ENCODE measurements at regions not wholly inside any gene's neighbourhood (a gene's known extent, or its start where the extent isn't known, plus 50 kb on each side); places are given as distances from the start of the nearest gene placed in this dataset.

- Mint-ChIP-seq H3K27ac (no peak overlapping the region), H3K36me3 (ENCODE audit: low read depth) (no peaks in the 10 kb centered on the region), H3K9me3 (peaks cover 5% of the 10 kb centered on the region), H3K4me1 (ENCODE audit: low read depth) (no peaks in the 10 kb centered on the region), H3K27me3 (ENCODE audit: low read depth) (no peaks in the 10 kb centered on the region), H3K4me3 (no peak overlapping the region)
- DNase-seq = no peak
- CTCF ChIA-PET = no interaction called here
- intact Hi-C loops (cut with micrococcal nuclease) = no loop called here
Measured at GRCh38 chr13:68185444-68186141, 955.5 kb upstream of the PCDH9 start.

GRCh38 chr13:68176475-68176874, 946.3 kb upstream of the PCDH9 start:
- intact Hi-C loops (cut with micrococcal nuclease) = no loop called here
- Mint-ChIP-seq H3K27me3 (ENCODE audit: low read depth) (no peaks in the 10 kb centered on the region), H3K4me1 (ENCODE audit: low read depth) (no peaks in the 10 kb centered on the region), H3K4me3 (no peak overlapping the region), H3K9me3 (peaks cover 10% of the 10 kb centered on the region), H3K27ac (no peak overlapping the region), H3K36me3 (ENCODE audit: low read depth) (no peaks in the 10 kb centered on the region)
- CTCF ChIA-PET = interaction anchor here (0.7 kb wide), 1 partner anchor 62 kb away, joined by 3 read pairs; no protein-coding TSS in a partner anchor
- DNase-seq = no peak

DNA sequence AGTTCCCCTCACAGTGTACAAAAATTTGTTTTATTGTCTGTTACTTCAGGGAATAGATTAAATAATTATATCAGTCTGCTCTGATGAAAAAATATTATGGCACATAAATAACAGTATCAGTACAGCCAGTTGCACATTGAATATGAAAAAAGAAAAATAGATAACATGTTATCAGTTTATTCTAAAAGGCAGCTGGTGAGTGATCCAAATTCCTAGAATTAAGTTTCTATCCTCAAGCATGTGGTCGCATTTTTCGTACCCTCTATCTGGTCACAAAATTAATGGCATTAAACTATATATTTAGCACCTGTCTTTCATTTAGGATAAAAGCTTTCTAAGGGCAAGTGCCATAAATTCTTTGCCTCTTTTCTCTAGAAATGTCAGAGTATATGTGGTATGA, 944.8 kb upstream of the PCDH9 start:
- Mint-ChIP-seq H3K4me1 (ENCODE audit: low read depth) (no peaks in the 10 kb centered on the region), H3K36me3 (ENCODE audit: low read depth) (no peaks in the 10 kb centered on the region), H3K9me3 (peaks cover 10% of the 10 kb centered on the region), H3K27me3 (ENCODE audit: low read depth) (no peaks in the 10 kb centered on the region), H3K27ac (no peak overlapping the region), H3K4me3 (no peak overlapping the region)
- DNase-seq = no peak
- CTCF ChIA-PET = no interaction called here
- intact Hi-C loops (cut with micrococcal nuclease) = no loop called here

- intact Hi-C loops (cut with micrococcal nuclease) = no loop called here
- no peak for DNase-seq
- no peaks in the 10 kb centered on the region for H3K4me1 Mint-ChIP-seq (ENCODE audit: low read depth)
- H3K27me3 Mint-ChIP-seq (ENCODE audit: low read depth) = no peaks in the 10 kb centered on the region
- CTCF ChIA-PET = no interaction called here
- H3K4me3 Mint-ChIP-seq = no peak overlapping the region
- peaks cover 5% of the 10 kb centered on the region for H3K9me3 Mint-ChIP-seq
- H3K27ac Mint-ChIP-seq = no peak overlapping the region
- H3K36me3 Mint-ChIP-seq (ENCODE audit: low read depth) = no peaks in the 10 kb centered on the region
Measured at GRCh38 chr13:68173111-68173510, 943.0 kb upstream of the PCDH9 start.

GRCh38 chr13:68170961-68171360, 940.8 kb upstream of the PCDH9 start:
- CTCF ChIA-PET = no interaction called here
- no peaks in the 10 kb centered on the region for H3K27me3 Mint-ChIP-seq (ENCODE audit: low read depth)
- DNase-seq = no peak
- peaks cover 5% of the 10 kb centered on the region for H3K9me3 Mint-ChIP-seq
- H3K36me3 Mint-ChIP-seq (ENCODE audit: low read depth) = no peaks in the 10 kb centered on the region
- H3K27ac Mint-ChIP-seq = no peak overlapping the region
- intact Hi-C loops (cut with micrococcal nuclease) = no loop called here
- no peak overlapping the region for H3K4me3 Mint-ChIP-seq
- H3K4me1 Mint-ChIP-seq (ENCODE audit: low read depth) = no peaks in the 10 kb centered on the region

DNA sequence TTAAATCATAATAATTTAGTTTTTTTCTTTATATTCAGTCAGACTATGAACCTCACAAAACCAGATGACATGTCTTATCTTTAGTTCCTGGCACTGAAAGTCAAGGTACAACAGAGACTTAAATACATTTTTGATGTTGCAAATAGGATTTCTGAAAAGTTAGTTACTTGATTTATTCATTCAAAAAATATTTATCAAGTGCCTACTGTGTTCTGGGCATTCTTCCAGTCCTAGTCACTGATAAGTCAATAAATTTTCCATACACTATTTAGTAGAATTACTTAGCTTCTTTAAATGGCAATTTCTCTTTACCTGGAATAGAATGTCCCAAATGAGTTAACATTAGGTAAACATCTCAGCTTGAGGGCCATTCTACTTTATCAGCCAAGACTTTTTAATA, 938.3 kb upstream of the PCDH9 start:
- Mint-ChIP-seq H3K27ac (no peak overlapping the region), H3K36me3 (ENCODE audit: low read depth) (no peaks in the 10 kb centered on the region), H3K4me1 (ENCODE audit: low read depth) (no peaks in the 10 kb centered on the region), H3K9me3 (peaks cover 7% of the 10 kb centered on the region), H3K27me3 (ENCODE audit: low read depth) (no peaks in the 10 kb centered on the region), H3K4me3 (no peak overlapping the region)
- intact Hi-C loops (cut with micrococcal nuclease) = no loop called here
- no peak for DNase-seq
- CTCF ChIA-PET = no interaction called here

- H3K9me3 Mint-ChIP-seq = peaks cover 7% of the 10 kb centered on the region
Measured at GRCh38 chr13:68160466-68160865, 930.3 kb upstream of the PCDH9 start.

GRCh38 chr13:68152414-68152813, 922.3 kb upstream of the PCDH9 start:
- no peaks in the 10 kb centered on the region for H3K27me3 Mint-ChIP-seq (ENCODE audit: low read depth)
- H3K9me3 Mint-ChIP-seq = peaks cover 8% of the 10 kb centered on the region
- H3K36me3 Mint-ChIP-seq (ENCODE audit: low read depth) = no peaks in the 10 kb centered on the region
- H3K4me3 Mint-ChIP-seq = no peak overlapping the region
- intact Hi-C loops (cut with micrococcal nuclease) = no loop called here
- no peaks in the 10 kb centered on the region for H3K4me1 Mint-ChIP-seq (ENCODE audit: low read depth)
- DNase-seq = no peak
- CTCF ChIA-PET = no interaction called here
- no peak overlapping the region for H3K27ac Mint-ChIP-seq

More at GRCh38 chr13:68160466-68160865, 930.3 kb upstream of the PCDH9 start:
- CTCF ChIA-PET = no interaction called here
- no peak overlapping the region for H3K27ac Mint-ChIP-seq
- H3K27me3 Mint-ChIP-seq (ENCODE audit: low read depth) = no peaks in the 10 kb centered on the region
- no peaks in the 10 kb centered on the region for H3K36me3 Mint-ChIP-seq (ENCODE audit: low read depth)
- no peak for DNase-seq
- no peaks in the 10 kb centered on the region for H3K4me1 Mint-ChIP-seq (ENCODE audit: low read depth)
- no peak overlapping the region for H3K4me3 Mint-ChIP-seq
- intact Hi-C loops (cut with micrococcal nuclease) = no loop called here

DNA sequence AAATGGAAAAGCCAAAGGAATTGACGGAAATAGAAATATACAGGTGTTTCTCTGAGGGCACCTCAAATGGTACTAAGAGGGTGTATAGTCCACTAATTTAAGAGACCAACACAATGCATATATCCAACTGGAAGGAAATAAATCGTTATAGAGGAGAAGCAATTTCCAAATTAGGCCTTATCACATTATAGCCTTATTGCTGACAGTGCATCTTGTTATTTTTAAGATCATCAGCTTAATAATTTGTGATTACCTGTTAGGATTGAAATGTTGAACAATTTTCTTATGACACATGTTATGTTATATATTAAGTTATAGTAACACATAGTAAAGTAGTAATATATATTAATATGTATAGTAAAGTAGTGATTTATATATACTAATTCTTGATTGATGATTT, 915.7 kb upstream of the PCDH9 start:
- no peak for DNase-seq
- Mint-ChIP-seq H3K4me1 (ENCODE audit: low read depth) (no peaks in the 10 kb centered on the region), H3K9me3 (peaks cover 5% of the 10 kb centered on the region), H3K36me3 (ENCODE audit: low read depth) (no peaks in the 10 kb centered on the region), H3K27me3 (ENCODE audit: low read depth) (no peaks in the 10 kb centered on the region), H3K27ac (no peak overlapping the region), H3K4me3 (no peak overlapping the region)
- CTCF ChIA-PET = no interaction called here
- intact Hi-C loops (cut with micrococcal nuclease) = no loop called here

- Mint-ChIP-seq H3K9me3 (peaks cover 5% of the 10 kb centered on the region), H3K4me1 (ENCODE audit: low read depth) (no peaks in the 10 kb centered on the region), H3K4me3 (no peak overlapping the region), H3K27me3 (ENCODE audit: low read depth) (no peaks in the 10 kb centered on the region), H3K27ac (no peak overlapping the region), H3K36me3 (ENCODE audit: low read depth) (no peaks in the 10 kb centered on the region)
- DNase-seq = no peak
- CTCF ChIA-PET = no interaction called here
- intact Hi-C loops (cut with micrococcal nuclease) = no loop called here
Measured at GRCh38 chr13:68128297-68128915, 898.3 kb upstream of the PCDH9 start.

- H3K4me3 Mint-ChIP-seq = no peak overlapping the region
- intact Hi-C loops (cut with micrococcal nuclease) = no loop called here
- no peak overlapping the region for H3K27ac Mint-ChIP-seq
- DNase-seq = no peak
- peaks cover 3% of the 10 kb centered on the region for H3K9me3 Mint-ChIP-seq
- H3K36me3 Mint-ChIP-seq (ENCODE audit: low read depth) = no peaks in the 10 kb centered on the region
- CTCF ChIA-PET = interaction anchor here (1.2 kb wide), 1 partner anchor 11 kb away, joined by 3 read pairs; no protein-coding TSS in a partner anchor
- H3K27me3 Mint-ChIP-seq (ENCODE audit: low read depth) = no peaks in the 10 kb centered on the region
- no peaks in the 10 kb centered on the region for H3K4me1 Mint-ChIP-seq (ENCODE audit: low read depth)
Measured at GRCh38 chr13:68125087-68125480, 894.9 kb upstream of the PCDH9 start.

DNA sequence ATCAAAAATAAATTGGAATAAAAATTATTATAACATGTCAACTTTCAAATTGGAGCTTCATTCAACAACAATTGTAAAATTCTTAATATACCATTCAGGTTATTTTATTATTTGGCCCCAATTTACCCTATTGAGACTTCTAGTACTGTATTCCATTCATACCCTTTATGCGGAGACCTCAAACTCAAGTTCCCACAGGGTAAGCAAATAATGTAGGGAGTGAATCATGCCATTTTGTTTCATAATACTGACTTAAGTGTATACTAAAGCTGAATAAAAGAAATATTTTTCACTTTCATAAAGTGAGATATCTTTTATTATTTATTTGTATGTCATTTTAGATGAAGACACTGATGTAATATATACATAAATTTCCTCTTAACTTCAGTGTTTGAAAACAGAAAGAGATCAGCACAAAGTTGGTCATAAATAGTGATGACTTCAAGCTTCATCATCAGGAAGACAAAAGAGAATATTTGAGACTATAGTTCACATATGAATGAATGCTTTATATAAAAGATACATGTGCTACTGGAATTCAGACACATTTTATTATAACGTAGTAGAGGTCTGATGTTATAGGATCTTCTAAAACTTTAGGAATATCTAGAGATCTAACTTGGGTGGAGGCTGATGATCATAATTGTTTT, 894.4 kb upstream of the PCDH9 start:
- Mint-ChIP-seq H3K27ac (no peak overlapping the region), H3K4me1 (ENCODE audit: low read depth) (no peaks in the 10 kb centered on the region), H3K36me3 (ENCODE audit: low read depth) (no peaks in the 10 kb centered on the region), H3K9me3 (peaks cover 3% of the 10 kb centered on the region), H3K27me3 (ENCODE audit: low read depth) (no peaks in the 10 kb centered on the region), H3K4me3 (no peak overlapping the region)
- intact Hi-C loops (cut with micrococcal nuclease) = no loop called here
- CTCF ChIA-PET = interaction anchor here (1.2 kb wide), 1 partner anchor 10 kb away, joined by 3 read pairs; no protein-coding TSS in a partner anchor
- DNase-seq = no peak
